CD4-positive, alpha-beta T cell (primary cell): ENCODE measurements at regions not wholly inside any gene's neighbourhood (a gene's known extent, or its start where the extent isn't known, plus 50 kb on each side); places are given as distances from the start of the nearest gene placed in this dataset.

Experiments
- ATAC-seq: fragments of 200-7000 bp; cut with Tn5 transposase; one replicate; pipeline ENCODE4 v1.10.0; 2022; ENCODE audit warnings: mild to moderate bottlenecking; ENCODE audit not compliant: poor library complexity
- CTCF ChIA-PET: fragments of 350-600 bp; sonication (Branson Sonifier 250); formaldehyde crosslinking; loops from one replicate; lab custom pipeline; 2021; ENCODE audit warnings: antibody characterized with exemption, inconsistent platforms; lab: Charles Lee
- POLR2A ChIA-PET: fragments of 350-600 bp; sonication (Branson Sonifier 250); formaldehyde crosslinking; loops from one replicate; lab custom pipeline; 2021; ENCODE audit warnings: antibody characterized with exemption, inconsistent platforms; lab: Charles Lee
- DNase-seq, 14 experiments: peaks; one replicate each; pipeline ENCODE4 v3.0.0-alpha.2; 2013 to 2020; ENCODE audit warnings: mixed read lengths in 2 of 14
- H3K27ac ChIP-seq, 2 donors: one replicate each; pipeline versions ENCODE4 v1.5.1 to v1.7.0; 2013; ENCODE audit warnings: low read length in 2 of 2, low read depth in 1 of 2, mild to moderate bottlenecking in 1 of 2
- H3K27me3 ChIP-seq, 2 experiments: 1 replicate in 1 of 2; 2 replicates in 1 of 2; pipeline versions ENCODE4 v1.6.1 to v1.7.0; 2013; ENCODE audit warnings: low read length in 2 of 2, control low read depth in 1 of 2, mild to moderate bottlenecking in 1 of 2, moderate library complexity in 1 of 2; ENCODE audit not compliant: insufficient read depth in 2 of 2, control insufficient read depth in 1 of 2
- H3K36me3 ChIP-seq: one replicate; pipeline ENCODE4 v1.6.1; 2013; ENCODE audit warnings: low read length, control low read depth; ENCODE audit not compliant: insufficient read depth
- H3K4me1 ChIP-seq: one replicate; pipeline ENCODE4 v1.6.1; 2013; ENCODE audit warnings: low read length, control low read depth; ENCODE audit not compliant: insufficient read depth
- H3K4me3 ChIP-seq: one replicate; pipeline ENCODE4 v1.5.1; 2013; ENCODE audit warnings: mild to moderate bottlenecking, low read length, moderate library complexity
- H3K9me3 ChIP-seq, 2 experiments: 1 replicate in 1 of 2; 2 replicates in 1 of 2; pipeline versions ENCODE4 v1.6.1 to v1.7.0; 2013; ENCODE audit warnings: low read length in 2 of 2, mild to moderate bottlenecking in 2 of 2, control low read depth in 1 of 2, moderate library complexity in 1 of 2; ENCODE audit not compliant: control insufficient read depth in 1 of 2, insufficient read depth in 1 of 2
- H3K27ac Mint-ChIP-seq: one replicate; pipeline ENCODE4 v1.8.0; 2020; ENCODE audit warnings: mixed read lengths
- H3K27me3 Mint-ChIP-seq: one replicate; pipeline ENCODE4 v1.8.0; 2021; ENCODE audit warnings: mixed read lengths
- H3K36me3 Mint-ChIP-seq: one replicate; pipeline ENCODE4 v1.8.0; 2021; ENCODE audit warnings: low read depth, mixed read lengths
- H3K4me1 Mint-ChIP-seq: one replicate; pipeline ENCODE4 v1.8.0; 2021; ENCODE audit warnings: low read depth, mixed read lengths
- H3K4me3 Mint-ChIP-seq: one replicate; pipeline ENCODE4 v1.8.0; 2020; ENCODE audit warnings: mild to moderate bottlenecking, mixed read lengths
- H3K9me3 Mint-ChIP-seq: one replicate; pipeline ENCODE4 v1.8.0; 2020; ENCODE audit warnings: mixed read lengths
- intact Hi-C, 2 experiments: fragments of 100-400 bp; cut with DNase I in 1 of 2; cut with micrococcal nuclease in 1 of 2; formaldehyde crosslinking; loops; one replicate each; pipeline versions ENCODE4 v1.15.1 to v1.9.0; 2023 to 2025; cut with DNase I, micrococcal nuclease
- TF ChIP-seq, protein P1 (sequence below): fragments of 200-600 bp; IDR thresholded peaks from one replicate; pipeline ENCODE4 v1.8.0; 2022; ENCODE audit warnings: antibody characterized with exemption, mild to moderate bottlenecking

DNA sequence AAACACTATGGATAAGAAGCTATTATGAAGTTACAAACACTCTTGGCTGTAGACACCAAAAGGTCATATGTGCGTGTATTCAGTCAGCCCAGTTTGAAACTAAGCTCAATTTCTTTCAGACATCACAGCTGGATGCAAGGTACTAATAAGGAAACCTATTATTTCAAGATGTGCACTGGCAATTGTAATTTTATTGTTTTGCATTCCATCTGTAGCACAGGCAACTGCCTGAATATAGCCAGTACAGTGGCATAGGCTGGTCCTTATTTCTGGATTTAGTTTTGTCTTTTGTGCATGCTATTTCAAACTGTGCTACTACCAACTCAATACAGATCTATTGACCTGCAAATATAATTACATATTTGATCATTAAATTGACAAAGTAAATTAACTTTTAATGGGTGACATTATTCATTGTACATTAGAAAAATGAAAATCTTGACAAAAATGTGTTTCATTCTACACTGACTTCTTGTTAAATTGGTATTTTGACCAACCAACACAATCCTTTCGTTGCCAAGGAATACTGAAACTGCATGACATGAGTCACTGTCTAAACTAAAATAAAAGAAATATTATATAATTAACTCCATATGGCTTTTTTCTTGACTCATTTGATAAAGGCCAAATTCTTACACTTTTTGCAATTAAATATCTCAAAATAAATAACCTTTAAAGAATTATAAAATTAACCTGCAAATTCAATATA, 594.3 kb upstream of the ADGRL3 start:
- Histone ChIP-seq H3K4me1 (no peaks in the 10 kb centered on the region), H3K36me3 (no peaks in the 10 kb centered on the region), H3K27ac (no peak overlapping the region), H3K4me3 (no peak overlapping the region), H3K9me3 (peaks cover 0 to 11% of the 10 kb centered on the region in 2 experiments), H3K27me3 (no peaks in the 10 kb centered on the region)
- ATAC-seq (no peak), DNase-seq (no peak)
- intact Hi-C loops = no loop called here
- POLR2A ChIA-PET = no interaction called here
- CTCF ChIA-PET = interaction anchor here (0.5 kb wide), 1 partner anchor 176 kb away, joined by 3 read pairs; no protein-coding TSS in a partner anchor
- Mint-ChIP-seq H3K27ac (no peak overlapping the region), H3K4me1 (no peaks in the 10 kb centered on the region), H3K4me3 (no peak overlapping the region), H3K27me3 (no peaks in the 10 kb centered on the region), H3K36me3 (no peaks in the 10 kb centered on the region), H3K9me3 (peaks cover 21% of the 10 kb centered on the region)
- TF ChIP-seq, protein P1, sequence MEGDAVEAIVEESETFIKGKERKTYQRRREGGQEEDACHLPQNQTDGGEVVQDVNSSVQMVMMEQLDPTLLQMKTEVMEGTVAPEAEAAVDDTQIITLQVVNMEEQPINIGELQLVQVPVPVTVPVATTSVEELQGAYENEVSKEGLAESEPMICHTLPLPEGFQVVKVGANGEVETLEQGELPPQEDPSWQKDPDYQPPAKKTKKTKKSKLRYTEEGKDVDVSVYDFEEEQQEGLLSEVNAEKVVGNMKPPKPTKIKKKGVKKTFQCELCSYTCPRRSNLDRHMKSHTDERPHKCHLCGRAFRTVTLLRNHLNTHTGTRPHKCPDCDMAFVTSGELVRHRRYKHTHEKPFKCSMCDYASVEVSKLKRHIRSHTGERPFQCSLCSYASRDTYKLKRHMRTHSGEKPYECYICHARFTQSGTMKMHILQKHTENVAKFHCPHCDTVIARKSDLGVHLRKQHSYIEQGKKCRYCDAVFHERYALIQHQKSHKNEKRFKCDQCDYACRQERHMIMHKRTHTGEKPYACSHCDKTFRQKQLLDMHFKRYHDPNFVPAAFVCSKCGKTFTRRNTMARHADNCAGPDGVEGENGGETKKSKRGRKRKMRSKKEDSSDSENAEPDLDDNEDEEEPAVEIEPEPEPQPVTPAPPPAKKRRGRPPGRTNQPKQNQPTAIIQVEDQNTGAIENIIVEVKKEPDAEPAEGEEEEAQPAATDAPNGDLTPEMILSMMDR = no peak

GRCh38 chr4:60611762-60612496, 588.2 kb upstream of the ADGRL3 start:
- H3K4me3 ChIP-seq = no peak overlapping the region
- no peaks in the 10 kb centered on the region for H3K36me3 ChIP-seq
- no peaks in the 10 kb centered on the region for H3K27me3 ChIP-seq
- DNase-seq = no peak
- CTCF ChIA-PET = no interaction called here
- Mint-ChIP-seq H3K36me3 (no peaks in the 10 kb centered on the region), H3K27me3 (no peaks in the 10 kb centered on the region), H3K4me1 (no peaks in the 10 kb centered on the region), H3K9me3 (peaks cover 16% of the 10 kb centered on the region), H3K4me3 (no peak overlapping the region), H3K27ac (no peak overlapping the region)
- TF ChIP-seq, protein P1 = no peak
- ATAC-seq = no peak
- intact Hi-C loops = no loop called here
- no peak overlapping the region for H3K27ac ChIP-seq
- no peaks in the 10 kb centered on the region for H3K9me3 ChIP-seq
- POLR2A ChIA-PET = no interaction called here
- no peaks in the 10 kb centered on the region for H3K4me1 ChIP-seq

DNA sequence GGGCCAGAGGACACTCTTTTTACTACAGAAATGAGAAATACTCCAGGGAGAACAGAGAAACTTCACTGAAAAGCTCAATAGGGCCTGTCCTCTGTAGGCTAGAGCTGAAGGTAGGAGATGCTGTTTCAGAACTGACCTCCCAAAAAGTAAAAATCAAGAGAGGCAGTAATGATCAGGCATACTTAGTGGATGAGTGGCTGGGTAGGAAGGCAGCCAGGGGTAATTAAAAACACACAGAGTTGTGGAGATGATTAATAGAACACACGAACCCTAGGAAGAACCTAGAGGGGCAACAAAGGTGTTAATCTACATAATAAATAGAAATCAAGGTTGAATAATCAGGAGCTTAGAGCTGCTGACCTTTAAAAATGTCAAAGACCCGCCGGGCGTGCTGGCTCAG, 582.4 kb upstream of the ADGRL3 start:
- TF ChIP-seq, protein P1 = no peak
- ChIA-PET CTCF (no interaction called here), POLR2A (no interaction called here)
- H3K36me3 Mint-ChIP-seq = no peaks in the 10 kb centered on the region
- no peak overlapping the region for H3K27ac Mint-ChIP-seq
- ATAC-seq (no peak), DNase-seq (no peak)
- H3K27ac ChIP-seq = no peak overlapping the region
- no peak overlapping the region for H3K4me3 Mint-ChIP-seq
- H3K4me1 Mint-ChIP-seq = no peaks in the 10 kb centered on the region
- H3K4me1 ChIP-seq = no peaks in the 10 kb centered on the region
- intact Hi-C loops = no loop called here
- no peaks in the 10 kb centered on the region for H3K27me3 Mint-ChIP-seq
- H3K36me3 ChIP-seq = no peaks in the 10 kb centered on the region
- H3K27me3 ChIP-seq = no peaks in the 10 kb centered on the region
- H3K9me3 ChIP-seq = peaks cover 0 to 4% of the 10 kb centered on the region in 2 experiments
- H3K9me3 Mint-ChIP-seq = peaks cover 14% of the 10 kb centered on the region
- no peak overlapping the region for H3K4me3 ChIP-seq
